OCI-LY7 (cell line): ENCODE measurements at regions not wholly inside any gene's neighbourhood (a gene's known extent, or its start where the extent isn't known, plus 50 kb on each side); places are given as distances from the start of the nearest gene placed in this dataset.
"Not testable (repeated sequence)": the region's sequence is repeated elsewhere in the genome, so short reads cannot be mapped to it uniquely, and the experiment has no call there.

Source experiments
- BruUV-seq: library from RNA; stranded (reverse); fragments of 400-500 nt; replicated peaks from 2 replicates; lab custom pipeline; 2021; lab: Mats Ljungman, UMichigan
- CTCF ChIA-PET: fragments of 300-600 bp; sonication (Branson Sonifier 250); formaldehyde crosslinking; loops from one replicate; lab custom pipeline; 2022; ENCODE audit warnings: antibody characterized with exemption; ENCODE audit not compliant: unreplicated experiment; lab: Charles Lee
- POLR2A ChIA-PET: fragments of 300-600 bp; sonication (Branson Sonifier 250); formaldehyde crosslinking; loops from one replicate; lab custom pipeline; 2022; ENCODE audit warnings: antibody characterized with exemption; lab: Charles Lee
- DNase-seq: peaks from one replicate; pipeline ENCODE4 v3.0.0-alpha.2; 2015; ENCODE audit warnings: low spot score
- H2AFZ ChIP-seq: fragments of 200-600 bp; sonication (generic), shearing (Covaris generic); 2 replicates; pipeline ENCODE4 v1.6.1; 2014; ENCODE audit warnings: mild to moderate bottlenecking, antibody characterized with exemption, low read length, moderate library complexity
- H3K27ac ChIP-seq: fragments of 200-600 bp; sonication (generic); 2 replicates; pipeline ENCODE4 v1.5.1; 2014; ENCODE audit warnings: mixed run types, low read depth, mild to moderate bottlenecking, moderate library complexity, low read length, inconsistent platforms; ENCODE audit not compliant: poor library complexity, severe bottlenecking
- H3K36me3 ChIP-seq: fragments of 200-600 bp; sonication (generic); 2 replicates; pipeline ENCODE4 v1.6.1; 2014; ENCODE audit warnings: mild to moderate bottlenecking, antibody characterized with exemption, low read length, moderate library complexity, mixed read lengths; ENCODE audit not compliant: insufficient read depth
- H3K4me1 ChIP-seq: fragments of 200-600 bp; sonication (generic); 2 replicates; pipeline ENCODE4 v1.5.1; 2014; ENCODE audit warnings: mild to moderate bottlenecking, low read length; ENCODE audit not compliant: insufficient read depth, poor library complexity, severe bottlenecking
- H3K4me2 ChIP-seq: fragments of 200-600 bp; sonication (generic); 2 replicates; pipeline ENCODE4 v1.6.1; 2014; ENCODE audit warnings: mild to moderate bottlenecking, low read length
- H3K4me3 ChIP-seq: fragments of 200-600 bp; sonication (generic); 2 replicates; pipeline ENCODE4 v1.5.1; 2014; ENCODE audit warnings: mild to moderate bottlenecking, low read depth, low read length; ENCODE audit not compliant: poor library complexity, severe bottlenecking
- H3K79me2 ChIP-seq: fragments of 200-600 bp; sonication (generic); 2 replicates; pipeline ENCODE4 v1.6.1; 2016; ENCODE audit warnings: low read depth, mild to moderate bottlenecking, low read length, moderate library complexity, mixed read lengths; ENCODE audit not compliant: insufficient read depth
- H3K9me2 ChIP-seq: fragments of 200-600 bp; sonication (generic); 2 replicates; pipeline ENCODE4 v1.6.1; 2016; ENCODE audit warnings: mild to moderate bottlenecking, low read length, mixed read lengths; ENCODE audit not compliant: insufficient read depth
- H3K9me3 ChIP-seq: fragments of 200-600 bp; sonication (generic); 2 replicates; pipeline ENCODE4 v1.6.1; 2014; ENCODE audit warnings: mild to moderate bottlenecking, mixed run types, low read length, mixed read lengths
- H4K20me1 ChIP-seq: fragments of 200-600 bp; sonication (generic); 2 replicates; pipeline ENCODE4 v1.6.1; 2014; ENCODE audit warnings: mild to moderate bottlenecking, antibody characterized with exemption, low read length, moderate library complexity, mixed read lengths; ENCODE audit not compliant: insufficient read depth
- CTCF ChIP-seq: fragments of 200-600 bp; sonication (generic); conservative IDR thresholded peaks from 2 replicates; pipeline ENCODE4 v1.5.1; 2014; ENCODE audit warnings: mild to moderate bottlenecking, antibody characterized with exemption, low read length, moderate library complexity, mixed read lengths
- EZH2phosphoT487 ChIP-seq: fragments of 200-600 bp; sonication (generic); IDR thresholded peaks from 2 replicates; pipeline ENCODE4 v1.6.1; 2018; ENCODE audit warnings: low read depth, borderline replicate concordance, mild to moderate bottlenecking, mixed run types, antibody characterized with exemption, low read length, moderate library complexity, mixed read lengths
- intact Hi-C: fragments of 100-400 bp; cut with micrococcal nuclease; formaldehyde crosslinking; loops from one replicate; pipeline ENCODE4 v1.10.0; 2022; ENCODE audit not compliant: unreplicated experiment

DNA sequence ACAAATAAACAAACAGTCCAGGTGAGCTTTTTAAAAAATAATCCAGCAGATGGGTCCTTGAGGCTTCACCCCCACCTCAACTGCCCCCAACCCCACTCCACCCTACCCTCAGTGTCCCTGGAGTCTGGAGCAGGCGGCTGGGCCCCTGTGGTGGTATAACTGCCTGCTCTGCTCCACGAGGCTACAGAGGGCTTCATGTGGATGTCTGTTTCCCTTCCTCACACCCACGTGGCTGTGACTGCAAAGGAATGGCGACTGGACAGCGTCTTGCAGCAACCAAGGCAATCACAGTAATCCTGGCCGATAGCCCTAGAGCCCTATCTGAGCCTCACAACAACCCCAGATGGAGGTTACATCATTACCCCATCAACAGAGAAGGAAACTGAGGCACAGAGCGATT is 76.5 kb downstream of the SLC2A10 start:
- DNase-seq = no peak
- CTCF ChIA-PET = no interaction called here
- Histone ChIP-seq H3K9me2 (no peaks in the 10 kb centered on the region), H2AFZ (no peak overlapping the region), H3K4me2 (no peak overlapping the region), H3K27ac (no peak overlapping the region), H3K4me1 (no peaks in the 10 kb centered on the region), H4K20me1 (no peaks in the 10 kb centered on the region), H3K79me2 (no peaks in the 10 kb centered on the region), H3K9me3 (no peaks in the 10 kb centered on the region), H3K36me3 (no peaks in the 10 kb centered on the region), H3K4me3 (no peak overlapping the region)
- TF ChIP-seq EZH2phosphoT487 (no peak), CTCF (no peak)
- BruUV-seq = no TSS peak
- POLR2A ChIA-PET = interaction anchor here (0.6 to 0.7 kb wide), 2 partner anchors 246 to 384 kb away, joined by 3 read pairs; no protein-coding TSS in a partner anchor
- intact Hi-C loops = no loop called here

DNA sequence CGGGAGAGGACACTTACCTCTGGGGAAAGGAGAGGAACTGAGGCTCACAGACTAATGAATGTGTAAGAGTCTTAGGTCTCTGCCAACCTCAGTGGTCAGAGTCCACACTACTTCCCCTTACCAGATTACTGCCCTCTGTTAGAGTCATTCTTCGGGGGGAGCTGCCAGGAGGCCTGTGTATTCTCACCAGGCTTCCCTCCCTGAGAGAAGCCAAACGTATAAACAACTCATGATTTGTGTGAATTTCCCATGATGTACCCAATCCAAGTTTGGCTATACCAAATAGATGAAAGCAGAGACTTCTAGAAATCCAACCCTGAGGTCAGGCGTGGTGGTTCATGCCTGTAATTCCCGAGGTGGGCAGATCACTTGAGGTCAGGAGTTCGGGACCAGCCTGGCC is 77.1 kb downstream of the SLC2A10 start:
- H3K9me3 ChIP-seq = no peaks in the 10 kb centered on the region
- no peaks in the 10 kb centered on the region for H3K9me2 ChIP-seq
- no peak overlapping the region for H3K27ac ChIP-seq
- H4K20me1 ChIP-seq = no peaks in the 10 kb centered on the region
- H3K4me1 ChIP-seq = no peaks in the 10 kb centered on the region
- no peak overlapping the region for H3K4me2 ChIP-seq
- H3K4me3 ChIP-seq = no peak overlapping the region
- no peak for TF ChIP-seq EZH2phosphoT487
- no peak for TF ChIP-seq CTCF
- BruUV-seq = no TSS peak
- no peaks in the 10 kb centered on the region for H3K36me3 ChIP-seq
- intact Hi-C loops = no loop called here
- ChIA-PET POLR2A (no interaction called here), CTCF (no interaction called here)
- DNase-seq = no peak
- H2AFZ ChIP-seq = no peak overlapping the region
- H3K79me2 ChIP-seq = no peaks in the 10 kb centered on the region

DNA sequence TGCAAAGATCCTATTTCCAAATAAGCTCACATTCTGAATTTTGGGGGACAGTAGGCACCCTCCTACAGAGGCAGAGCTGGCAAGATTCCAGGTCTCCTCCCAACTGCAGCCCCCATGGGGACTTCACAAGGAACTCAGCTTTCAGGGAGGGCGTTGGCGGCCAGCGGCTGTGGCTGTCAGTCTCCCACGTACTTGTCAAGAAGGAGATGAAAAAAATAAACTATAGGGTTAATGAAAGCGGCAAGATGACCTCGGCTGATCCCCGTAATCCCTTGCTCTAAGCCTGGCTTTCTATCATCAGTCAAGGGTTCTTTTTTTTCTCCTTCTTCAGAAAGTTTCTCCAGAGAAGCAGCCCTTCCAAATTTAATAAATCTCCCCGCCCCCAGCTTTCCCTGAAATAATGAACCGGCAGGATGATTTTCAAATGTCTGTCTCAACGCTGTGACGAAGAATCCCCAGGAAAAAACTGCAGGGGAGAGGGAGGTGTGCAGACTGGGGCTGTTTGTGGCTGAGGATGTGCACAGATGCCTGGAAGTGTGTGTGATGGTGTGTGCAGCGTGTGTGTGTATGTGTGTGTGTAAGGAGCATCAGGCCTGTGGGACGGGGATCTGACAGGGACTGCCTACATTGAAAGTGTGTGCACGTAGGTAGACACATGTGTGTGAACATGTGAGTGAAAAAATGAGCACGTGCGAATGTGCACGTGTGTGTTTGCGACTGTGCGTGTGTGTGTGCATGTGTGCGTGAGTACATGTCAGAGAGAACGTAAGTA is 78.7 kb downstream of the SLC2A10 start:
- no peaks in the 10 kb centered on the region for H3K9me3 ChIP-seq
- no peaks in the 10 kb centered on the region for H3K4me1 ChIP-seq
- no peaks in the 10 kb centered on the region for H4K20me1 ChIP-seq
- H3K79me2 ChIP-seq = no peaks in the 10 kb centered on the region
- no TSS peak for BruUV-seq
- no peaks in the 10 kb centered on the region for H3K36me3 ChIP-seq
- no peak overlapping the region for H2AFZ ChIP-seq
- H3K9me2 ChIP-seq = no peaks in the 10 kb centered on the region
- DNase-seq = no peak
- H3K27ac ChIP-seq = no peak overlapping the region
- TF ChIP-seq EZH2phosphoT487 (no peak), CTCF (no peak)
- H3K4me3 ChIP-seq = no peak overlapping the region
- POLR2A ChIA-PET = no interaction called here
- intact Hi-C loops = no loop called here
- no peak overlapping the region for H3K4me2 ChIP-seq
- CTCF ChIA-PET = no interaction called here

DNA sequence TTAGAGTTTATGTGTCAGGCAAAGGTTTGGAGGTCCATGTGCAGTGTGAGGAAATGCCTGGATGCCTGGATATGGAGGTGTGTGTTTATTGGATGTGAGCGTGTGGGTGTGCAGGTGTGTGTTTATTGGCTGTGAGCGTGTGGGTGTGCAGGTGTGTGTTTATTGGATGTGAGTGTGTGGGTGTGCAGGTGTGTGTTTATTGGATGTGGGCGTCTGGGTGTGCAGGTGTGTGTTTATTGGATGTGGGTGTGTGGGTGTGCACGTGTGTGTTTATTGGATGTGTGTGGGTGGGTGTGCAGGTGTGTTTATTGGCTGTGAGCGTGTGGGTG is 79.3 kb downstream of the SLC2A10 start:
- H4K20me1 ChIP-seq, CTCF ChIA-PET, H2AFZ ChIP-seq, H3K4me2 ChIP-seq, H3K27ac ChIP-seq, BruUV-seq, POLR2A ChIA-PET, DNase-seq, H3K4me1 ChIP-seq, H3K9me2 ChIP-seq, H3K79me2 ChIP-seq, intact Hi-C loops, H3K9me3 ChIP-seq, H3K4me3 ChIP-seq, H3K36me3 ChIP-seq: not testable (repeated sequence)
